Spleen (tissue), 11 donors: ENCODE measurements at regions not wholly inside any gene's neighbourhood (a gene's known extent, or its start where the extent isn't known, plus 50 kb on each side); places are given as distances from the start of the nearest gene placed in this dataset.

Experiments used
- DNase-seq: peaks from one replicate; pipeline ENCODE4 v3.0.0-alpha.2; 2020
- H3K27ac ChIP-seq, 8 donors: fragments of 200-600 bp; sonication (generic) in 7 of 8; 1 replicate in 4 of 8; 2 replicates in 4 of 8; pipeline versions ENCODE4 v1.5.0 to v1.8.0; 2016 to 2021; ENCODE audit warnings: inconsistent platforms in 4 of 8, mild to moderate bottlenecking in 4 of 8, moderate library complexity in 1 of 8
- H3K27me3 ChIP-seq, 7 donors: fragments of 200-600 bp; sonication (generic) in 6 of 7; replicated peaks in 1 of 7; 1 replicate in 4 of 7; 2 replicates in 3 of 7; pipeline versions ENCODE4 v1.5.0 to v1.8.0; 2016 to 2021; ENCODE audit warnings: inconsistent platforms in 3 of 7, mild to moderate bottlenecking in 1 of 7
- H3K36me3 ChIP-seq, 6 donors: fragments of 200-600 bp; sonication (generic) in 5 of 6; 1 replicate in 4 of 6; 2 replicates in 2 of 6; pipeline versions ENCODE4 v1.5.0 to v1.8.0; 2016 to 2021; ENCODE audit warnings: inconsistent platforms in 2 of 6
- H3K4me1 ChIP-seq, 6 donors: fragments of 200-600 bp; sonication (generic) in 5 of 6; 1 replicate in 3 of 6; 2 replicates in 3 of 6; pipeline versions ENCODE4 v1.5.0 to v1.8.0; 2016 to 2021; ENCODE audit warnings: inconsistent platforms in 3 of 6
- H3K4me3 ChIP-seq, 8 donors: fragments of 200-600 bp; sonication (generic) in 7 of 8; 1 replicate in 4 of 8; 2 replicates in 4 of 8; pipeline versions ENCODE4 v1.5.0 to v1.8.0; 2016 to 2021; ENCODE audit warnings: inconsistent platforms in 4 of 8, mild to moderate bottlenecking in 4 of 8, moderate library complexity in 2 of 8
- H3K9me3 ChIP-seq, 8 donors: fragments of 200-600 bp; sonication (generic) in 7 of 8; 1 replicate in 4 of 8; 2 replicates in 4 of 8; pipeline versions ENCODE4 v1.5.0 to v1.8.0; 2016 to 2021; ENCODE audit warnings: inconsistent platforms in 4 of 8
- CTCF ChIP-seq, 11 experiments: fragments of 200-600 bp in 7 of 11; fragments of 450-650 bp in 4 of 11; sonication (generic) in 4 of 11; IDR thresholded peaks in 8 of 11; conservative IDR thresholded peaks in 3 of 11; 1 replicate in 7 of 11; 2 replicates in 4 of 11; pipeline versions ENCODE4 v1.4.0 to v1.8.0; 2016 to 2021; ENCODE audit warnings: antibody characterized with exemption in 11 of 11, inconsistent platforms in 4 of 11, mild to moderate bottlenecking in 1 of 11
- POLR2A ChIP-seq, 3 donors: fragments of 450-650 bp; IDR thresholded peaks; one replicate each; pipeline ENCODE4 v1.5.1; 2017; ENCODE audit warnings: antibody characterized with exemption in 3 of 3, mild to moderate bottlenecking in 1 of 3
- POLR2AphosphoS5 ChIP-seq, 3 donors: sonication (generic); formaldehyde crosslinking; IDR thresholded peaks; one replicate each; pipeline ENCODE4 v1.5.1; 2017; ENCODE audit warnings: antibody characterized with exemption in 3 of 3
- WGBS, 5 donors: extraction: QIAGEN DNeasy Blood & Tissue Kit in 3 of 5; methylation state at CpG; one replicate each; pipeline versions ENCODE4 v1.1.5 to v1.1.7; 2013 to 2018; 5-methylcytosine and 5-hydroxymethylcytosine counted together
- intact Hi-C: fragments of 100-400 bp; cut with DNase I; formaldehyde crosslinking; loops from one replicate; pipeline ENCODE4 v1.15.0; 2023; ENCODE audit warnings: low total_unique reads
- donor health status: healthy with polysubstance abuse.
- donor health status: DM: no; HTN: no; CAD: no; lungs with moderate emphysema.
- donor health status: DM: no; HTN: no; CAD: no.
- donor health status: Bipolar disorder and iron deficiency.
- donor health status: healthy.
- donor health status: DM: no; HTN: no; CAD: no.
- donor health status: DM: yes; HTN: yes; CAD: no.

GRCh38 chr3:162012633-162013032, 516.0 kb downstream of the OTOL1 start:
- WGBS, 5 donors: 62 to 84% (median 78%) methylated on average over 3 of the region's 3 CpGs
- no peak for DNase-seq
- intact Hi-C loops: no loop called here
- Histone ChIP-seq H3K4me1 (no peaks in the 10 kb centered on the region), H3K4me3 (no peak overlapping the region), H3K36me3 (no peaks in the 10 kb centered on the region), H3K9me3 (no peaks in the 10 kb centered on the region), H3K27me3 (no peaks in the 10 kb centered on the region), H3K27ac (no peak overlapping the region)
- no peak for TF ChIP-seq CTCF (IDR thresholded peaks at IDR 0.05 in 8 of 11, conservative IDR thresholded peaks at IDR 0.05 in 3 of 11)
- no peak for TF ChIP-seq POLR2AphosphoS5 (IDR thresholded peaks at IDR 0.05)
- no peak for TF ChIP-seq POLR2A (IDR thresholded peaks at IDR 0.05)

GRCh38 chr3:162014284-162014683, 517.7 kb downstream of the OTOL1 start:
- Histone ChIP-seq H3K36me3 (no peaks in the 10 kb centered on the region), H3K4me3 (no peak overlapping the region), H3K4me1 (no peaks in the 10 kb centered on the region), H3K9me3 (no peaks in the 10 kb centered on the region), H3K27ac (no peak overlapping the region), H3K27me3 (no peaks in the 10 kb centered on the region)
- TF ChIP-seq POLR2A (IDR thresholded peaks at IDR 0.05) (no peak), POLR2AphosphoS5 (IDR thresholded peaks at IDR 0.05) (no peak), CTCF (IDR thresholded peaks at IDR 0.05 in 8 of 11, conservative IDR thresholded peaks at IDR 0.05 in 3 of 11) (no peak)
- intact Hi-C loops: no loop called here
- WGBS, 5 donors: 93 to 97% (median 94%) methylated on average over 5 of the region's 5 CpGs
- DNase-seq: no peak

GRCh38 chr3:162015856-162016255, 519.2 kb downstream of the OTOL1 start:
- no peaks in the 10 kb centered on the region for H3K27me3 ChIP-seq
- intact Hi-C loops: no loop called here
- no peak overlapping the region for H3K4me3 ChIP-seq
- H3K4me1 ChIP-seq: no peaks in the 10 kb centered on the region
- no peaks in the 10 kb centered on the region for H3K9me3 ChIP-seq
- H3K27ac ChIP-seq: no peak overlapping the region
- TF ChIP-seq CTCF (IDR thresholded peaks at IDR 0.05 in 8 of 11, conservative IDR thresholded peaks at IDR 0.05 in 3 of 11) (no peak), POLR2A (IDR thresholded peaks at IDR 0.05) (no peak), POLR2AphosphoS5 (IDR thresholded peaks at IDR 0.05) (no peak)
- DNase-seq: no peak
- H3K36me3 ChIP-seq: no peaks in the 10 kb centered on the region

GRCh38 chr3:162019817-162020216, 523.2 kb downstream of the OTOL1 start:
- no peaks in the 10 kb centered on the region for H3K36me3 ChIP-seq
- intact Hi-C loops: no loop called here
- no peak overlapping the region for H3K27ac ChIP-seq
- 70 to 94% (median 76%) methylated on average over 1 of the region's 1 CpG for WGBS, 5 donors
- DNase-seq: no peak
- no peak overlapping the region for H3K4me3 ChIP-seq
- no peaks in the 10 kb centered on the region for H3K27me3 ChIP-seq
- no peaks in the 10 kb centered on the region for H3K9me3 ChIP-seq
- TF ChIP-seq POLR2AphosphoS5 (IDR thresholded peaks at IDR 0.05) (no peak), POLR2A (IDR thresholded peaks at IDR 0.05) (no peak), CTCF (IDR thresholded peaks at IDR 0.05 in 8 of 11, conservative IDR thresholded peaks at IDR 0.05 in 3 of 11) (no peak)
- H3K4me1 ChIP-seq: no peaks in the 10 kb centered on the region
